ENCODE measurements at regions not wholly inside any gene's neighbourhood (a gene's known extent, or its start where the extent isn't known, plus 50 kb on each side); places are given as distances from the start of the nearest gene placed in this dataset.

DNA sequence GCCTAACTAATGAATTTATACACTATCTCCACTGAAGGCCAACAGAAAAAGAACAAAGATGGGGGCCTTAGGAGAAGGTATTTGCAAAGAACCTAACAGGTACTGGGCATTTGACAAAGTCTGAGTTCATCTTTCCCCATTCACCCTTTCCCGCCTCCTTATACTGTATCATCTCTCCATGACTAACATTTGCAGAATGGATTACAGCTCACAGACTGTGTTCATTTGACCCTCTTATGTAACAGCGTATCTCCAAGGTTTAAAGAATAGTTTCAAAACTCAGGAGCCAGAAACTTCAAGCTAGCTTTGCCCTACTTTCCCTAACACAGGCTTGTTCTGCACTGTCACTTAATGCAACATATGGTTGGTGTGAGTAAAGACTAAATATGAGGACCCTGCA is 238.7 kb upstream of the CELF2 start:
- Histone ChIP-seq H3K4me3 (ENCODE audit: insufficient read length, low read depth) (no peak overlapping the region), H3K36me3 (ENCODE audit: insufficient read depth, insufficient read length, low read length) (no peaks in the 10 kb centered on the region), H3K9ac (ENCODE audit: insufficient read length, low read depth) (no peak overlapping the region), H3K4me1 (ENCODE audit: insufficient read depth, insufficient read length) (no peaks in the 10 kb centered on the region), H3K9me3 (ENCODE audit: insufficient read depth, low read length) (no peaks in the 10 kb centered on the region), H3K27me3 (ENCODE audit: insufficient read depth, insufficient read length) (no peaks in the 10 kb centered on the region)
- TF ChIP-seq ZNF274 (IDR thresholded peaks at IDR 0.05; ENCODE audit: low read depth, low read length) (no peak), YY1 (IDR thresholded peaks at IDR 0.05; ENCODE audit: insufficient read depth, insufficient read length) (no peak), SUZ12 (IDR thresholded peaks at IDR 0.05; ENCODE audit: extremely low read depth, insufficient read depth, insufficient read length) (no peak)
- DNase-seq (ENCODE audit: low read depth, low spot score), result no peak

DNA sequence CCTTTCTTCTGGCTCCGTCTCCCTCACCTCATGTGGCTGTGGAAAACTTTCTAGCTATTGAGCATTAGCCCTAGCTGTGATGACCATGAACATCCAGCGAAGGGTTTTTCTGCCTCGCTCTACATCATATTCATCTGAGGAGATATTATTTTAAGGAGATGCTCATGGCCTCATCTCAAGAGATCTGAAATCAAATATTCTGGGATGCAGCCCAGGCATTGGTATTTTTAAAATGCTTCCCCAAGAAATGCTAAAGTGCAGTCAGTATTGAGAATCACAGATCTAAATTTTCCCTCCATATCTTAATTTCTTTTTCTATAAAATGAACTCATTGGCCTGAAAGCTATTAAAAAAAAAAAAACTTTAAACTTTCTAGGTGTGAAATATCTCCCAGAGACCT is 238.2 kb upstream of the CELF2 start:
- no peaks in the 10 kb centered on the region for H3K27me3 ChIP-seq (ENCODE audit: insufficient read depth, insufficient read length)
- no peak for DNase-seq (ENCODE audit: low read depth, low spot score)
- H3K36me3 ChIP-seq (ENCODE audit: insufficient read depth, insufficient read length, low read length), result peaks cover 2% of the 10 kb centered on the region
- no peak overlapping the region for H3K4me3 ChIP-seq (ENCODE audit: insufficient read length, low read depth)
- no peaks in the 10 kb centered on the region for H3K4me1 ChIP-seq (ENCODE audit: insufficient read depth, insufficient read length)
- no peak overlapping the region for H3K9ac ChIP-seq (ENCODE audit: insufficient read length, low read depth)
- peaks cover under 1% of the 10 kb centered on the region; the same call in 1 of the 2 replicates for H3K9me3 ChIP-seq (ENCODE audit: insufficient read depth, low read length)
- TF ChIP-seq ZNF274 (IDR thresholded peaks at IDR 0.05; ENCODE audit: low read depth, low read length) (no peak), YY1 (IDR thresholded peaks at IDR 0.05; ENCODE audit: insufficient read depth, insufficient read length) (no peak), SUZ12 (IDR thresholded peaks at IDR 0.05; ENCODE audit: extremely low read depth, insufficient read depth, insufficient read length) (no peak)

DNA sequence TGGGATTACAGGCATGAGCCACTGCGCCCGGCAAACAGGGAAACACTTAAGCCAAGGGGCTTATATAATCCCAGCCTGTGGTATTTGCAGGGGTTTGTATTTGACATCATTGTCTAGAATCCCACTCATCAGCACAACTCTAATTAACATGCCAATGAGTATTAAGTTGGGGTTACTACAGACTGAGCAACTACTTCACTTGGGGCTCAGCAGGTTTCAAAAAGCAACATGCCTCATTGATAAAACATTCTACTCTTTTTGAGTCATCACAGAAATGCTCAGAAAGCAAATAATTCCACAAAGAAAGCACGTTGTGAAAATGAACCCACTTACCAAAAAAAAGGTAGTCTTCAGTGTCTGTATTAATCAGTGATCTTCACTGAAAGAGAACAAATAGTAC is 236.9 kb upstream of the CELF2 start:
- no peak overlapping the region for H3K9ac ChIP-seq (ENCODE audit: insufficient read length, low read depth)
- no peaks in the 10 kb centered on the region for H3K27me3 ChIP-seq (ENCODE audit: insufficient read depth, insufficient read length)
- H3K4me3 ChIP-seq (ENCODE audit: insufficient read length, low read depth), result no peak overlapping the region
- TF ChIP-seq YY1 (IDR thresholded peaks at IDR 0.05; ENCODE audit: insufficient read depth, insufficient read length), result no peak
- TF ChIP-seq ZNF274 (IDR thresholded peaks at IDR 0.05; ENCODE audit: low read depth, low read length), result no peak
- no peak for TF ChIP-seq SUZ12 (IDR thresholded peaks at IDR 0.05; ENCODE audit: extremely low read depth, insufficient read depth, insufficient read length)
- H3K4me1 ChIP-seq (ENCODE audit: insufficient read depth, insufficient read length), result no peaks in the 10 kb centered on the region
- peaks cover 10% of the 10 kb centered on the region for H3K9me3 ChIP-seq (ENCODE audit: insufficient read depth, low read length)
- no peak for DNase-seq (ENCODE audit: low read depth, low spot score)
- peaks cover 4% of the 10 kb centered on the region for H3K36me3 ChIP-seq (ENCODE audit: insufficient read depth, insufficient read length, low read length)

DNA sequence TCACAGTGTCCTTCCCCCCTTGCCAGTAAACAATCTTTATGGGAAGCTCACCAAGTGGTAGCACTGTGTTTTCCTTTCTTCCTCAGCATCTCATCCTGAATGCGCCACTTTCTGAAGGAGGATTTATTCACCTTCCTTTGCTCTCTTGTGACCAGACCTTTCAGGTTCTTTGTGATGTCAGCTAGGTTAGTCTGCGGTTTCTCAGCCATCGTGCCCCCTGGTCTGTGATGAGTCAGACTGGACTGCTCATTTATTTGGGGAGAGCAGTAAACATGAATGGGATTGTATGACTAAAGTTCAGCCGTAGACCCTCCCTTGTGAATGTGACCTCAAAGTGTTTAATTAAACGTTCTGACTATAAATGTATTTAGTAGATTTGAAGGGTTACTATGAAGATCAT is 235.1 kb upstream of the CELF2 start:
- no peak for DNase-seq (ENCODE audit: low read depth, low spot score)
- H3K9ac ChIP-seq (ENCODE audit: insufficient read length, low read depth), result no peak overlapping the region
- TF ChIP-seq SUZ12 (IDR thresholded peaks at IDR 0.05; ENCODE audit: extremely low read depth, insufficient read depth, insufficient read length) (no peak), ZNF274 (IDR thresholded peaks at IDR 0.05; ENCODE audit: low read depth, low read length) (no peak), YY1 (IDR thresholded peaks at IDR 0.05; ENCODE audit: insufficient read depth, insufficient read length) (no peak)
- H3K4me1 ChIP-seq (ENCODE audit: insufficient read depth, insufficient read length), result no peaks in the 10 kb centered on the region
- H3K4me3 ChIP-seq (ENCODE audit: insufficient read length, low read depth), result no peak overlapping the region
- peaks cover 10% of the 10 kb centered on the region for H3K9me3 ChIP-seq (ENCODE audit: insufficient read depth, low read length)
- peaks cover 4% of the 10 kb centered on the region for H3K36me3 ChIP-seq (ENCODE audit: insufficient read depth, insufficient read length, low read length)
- H3K27me3 ChIP-seq (ENCODE audit: insufficient read depth, insufficient read length), result no peaks in the 10 kb centered on the region

DNA sequence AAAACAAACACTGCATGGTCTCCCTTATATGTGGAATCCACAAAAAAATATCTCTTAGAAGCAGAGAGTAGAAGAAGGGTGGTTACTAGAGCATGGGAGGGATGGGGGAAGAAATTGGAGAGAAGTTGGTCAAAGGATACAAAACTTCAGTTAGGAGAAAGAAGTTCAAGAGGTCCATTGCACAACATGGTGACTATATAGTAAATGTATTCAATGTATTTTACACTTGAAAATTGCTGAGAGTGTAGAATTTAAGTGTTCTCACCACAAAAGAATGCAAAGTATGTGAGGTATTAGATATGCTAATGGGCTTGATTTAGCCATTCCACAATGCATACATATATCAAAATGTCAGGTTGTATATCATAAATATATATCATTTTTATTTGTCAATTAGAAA is 232.0 kb upstream of the CELF2 start:
- Histone ChIP-seq H3K9ac (ENCODE audit: insufficient read length, low read depth) (no peak overlapping the region), H3K9me3 (ENCODE audit: insufficient read depth, low read length) (peaks cover 10% of the 10 kb centered on the region), H3K4me1 (ENCODE audit: insufficient read depth, insufficient read length) (no peaks in the 10 kb centered on the region), H3K36me3 (ENCODE audit: insufficient read depth, insufficient read length, low read length) (peaks cover 7% of the 10 kb centered on the region), H3K4me3 (ENCODE audit: insufficient read length, low read depth) (no peak overlapping the region), H3K27me3 (ENCODE audit: insufficient read depth, insufficient read length) (no peaks in the 10 kb centered on the region)
- no peak for DNase-seq (ENCODE audit: low read depth, low spot score)
- no peak for TF ChIP-seq SUZ12 (IDR thresholded peaks at IDR 0.05; ENCODE audit: extremely low read depth, insufficient read depth, insufficient read length)
- TF ChIP-seq YY1 (IDR thresholded peaks at IDR 0.05; ENCODE audit: insufficient read depth, insufficient read length), result no peak
- no peak for TF ChIP-seq ZNF274 (IDR thresholded peaks at IDR 0.05; ENCODE audit: low read depth, low read length)

DNA sequence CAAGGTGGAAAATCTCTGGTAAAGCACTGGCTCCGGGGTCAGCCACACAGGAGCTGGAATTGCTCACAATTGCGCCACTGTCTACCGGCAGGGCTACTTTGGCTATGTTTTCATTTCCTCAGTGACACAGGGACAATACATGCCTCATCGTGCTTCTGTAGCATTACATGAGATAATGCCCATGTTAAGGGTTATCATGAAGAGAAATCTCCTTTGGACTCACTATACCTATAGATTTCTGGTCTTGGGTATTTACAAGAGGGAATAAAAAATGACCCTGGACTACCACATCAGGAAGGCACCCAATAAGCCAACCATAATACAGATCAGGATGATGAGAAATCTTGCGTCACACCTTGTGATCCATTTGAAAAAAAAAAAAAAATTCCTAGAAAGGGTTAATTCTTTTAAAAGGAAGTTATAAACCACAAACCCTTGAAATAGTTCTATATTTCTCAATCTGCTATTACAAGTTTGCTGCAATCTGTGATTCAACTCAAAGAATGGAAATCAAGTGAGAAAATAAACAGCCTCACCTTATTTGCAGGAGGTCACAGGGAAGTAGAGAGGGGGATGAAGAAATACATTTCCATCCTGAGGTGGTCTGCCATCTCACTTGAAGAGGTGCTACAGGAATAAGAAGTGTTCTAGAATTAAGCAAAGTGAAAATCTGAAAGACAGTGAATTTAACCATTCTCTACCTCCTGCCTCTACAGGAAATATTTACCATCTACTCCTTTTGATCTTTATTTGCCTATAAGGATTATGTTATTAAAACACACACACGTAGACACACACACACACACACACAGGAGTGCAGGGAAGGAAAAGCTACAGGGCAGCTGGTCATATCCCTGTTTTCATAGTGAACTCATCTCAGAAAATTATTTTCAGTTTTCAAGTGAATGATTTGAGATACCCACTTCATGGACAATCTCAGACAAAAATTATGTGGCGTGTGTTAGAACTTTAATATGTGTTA is 231.3 kb upstream of the CELF2 start:
- Histone ChIP-seq H3K4me1 (ENCODE audit: insufficient read depth, insufficient read length) (no peaks in the 10 kb centered on the region), H3K9me3 (ENCODE audit: insufficient read depth, low read length) (peaks cover 10% of the 10 kb centered on the region), H3K27me3 (ENCODE audit: insufficient read depth, insufficient read length) (no peaks in the 10 kb centered on the region), H3K36me3 (ENCODE audit: insufficient read depth, insufficient read length, low read length) (peaks cover 7% of the 10 kb centered on the region), H3K9ac (ENCODE audit: insufficient read length, low read depth) (no peak overlapping the region), H3K4me3 (ENCODE audit: insufficient read length, low read depth) (no peak overlapping the region)
- TF ChIP-seq ZNF274 (IDR thresholded peaks at IDR 0.05; ENCODE audit: low read depth, low read length), result no peak
- no peak for TF ChIP-seq YY1 (IDR thresholded peaks at IDR 0.05; ENCODE audit: insufficient read depth, insufficient read length)
- no peak for TF ChIP-seq SUZ12 (IDR thresholded peaks at IDR 0.05; ENCODE audit: extremely low read depth, insufficient read depth, insufficient read length)
- DNase-seq (ENCODE audit: low read depth, low spot score), result no peak

DNA sequence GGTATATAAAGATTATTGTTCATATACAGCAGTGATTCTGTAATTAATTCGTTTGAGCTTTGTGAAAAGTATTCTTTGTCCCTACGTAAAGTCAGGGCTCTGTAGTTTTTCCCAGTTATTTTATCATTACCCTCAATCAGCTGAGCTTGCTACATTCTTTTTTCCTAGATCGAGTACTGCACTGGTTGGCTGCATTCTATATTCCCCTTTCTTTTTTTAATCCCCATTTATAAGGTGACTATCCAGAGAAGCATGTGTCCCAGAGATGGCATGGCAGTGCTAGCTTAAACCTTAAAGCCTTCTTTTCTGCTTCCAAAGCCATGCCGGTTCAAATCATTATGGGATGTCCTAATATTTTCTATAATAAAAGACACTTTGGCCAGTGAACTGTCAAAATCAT is 230.1 kb upstream of the CELF2 start:
- Histone ChIP-seq H3K9me3 (ENCODE audit: insufficient read depth, low read length) (peaks cover 10% of the 10 kb centered on the region), H3K9ac (ENCODE audit: insufficient read length, low read depth) (no peak overlapping the region), H3K36me3 (ENCODE audit: insufficient read depth, insufficient read length, low read length) (peaks cover 7% of the 10 kb centered on the region), H3K4me1 (ENCODE audit: insufficient read depth, insufficient read length) (no peaks in the 10 kb centered on the region), H3K27me3 (ENCODE audit: insufficient read depth, insufficient read length) (no peaks in the 10 kb centered on the region), H3K4me3 (ENCODE audit: insufficient read length, low read depth) (no peak overlapping the region)
- TF ChIP-seq ZNF274 (IDR thresholded peaks at IDR 0.05; ENCODE audit: low read depth, low read length) (no peak), YY1 (IDR thresholded peaks at IDR 0.05; ENCODE audit: insufficient read depth, insufficient read length) (no peak), SUZ12 (IDR thresholded peaks at IDR 0.05; ENCODE audit: extremely low read depth, insufficient read depth, insufficient read length) (no peak)
- DNase-seq (ENCODE audit: low read depth, low spot score), result no peak
